Activated T-helper 17 cell treated with anti-CD3 and anti-CD28 coated beads, Interleukin-2, amount 50 U/mL, for 72 hours (primary cell): ENCODE measurements at regions not wholly inside any gene's neighbourhood (a gene's known extent, or its start where the extent isn't known, plus 50 kb on each side); places are given as distances from the start of the nearest gene placed in this dataset.

Experiments
- ATAC-seq: fragments of 150-1000 bp; cut with Tn5 transposase; replicated peaks from 2 replicates; pipeline ENCODE4 v1.10.0; 2021; ENCODE audit warnings: mild to moderate bottlenecking, moderate library complexity
- H3K27ac Mint-ChIP-seq: one replicate; pipeline ENCODE4 v1.8.0; 2022; ENCODE audit warnings: mixed read lengths
- H3K27me3 Mint-ChIP-seq: one replicate; pipeline ENCODE4 v1.8.0; 2022; ENCODE audit warnings: mixed read lengths
- H3K36me3 Mint-ChIP-seq: one replicate; pipeline ENCODE4 v1.8.0; 2022; ENCODE audit warnings: low read depth, mild to moderate bottlenecking, mixed read lengths
- H3K4me1 Mint-ChIP-seq: one replicate; pipeline ENCODE4 v1.8.0; 2022; ENCODE audit warnings: mixed read lengths
- H3K4me3 Mint-ChIP-seq: one replicate; pipeline ENCODE4 v1.8.0; 2022; ENCODE audit warnings: mild to moderate bottlenecking, mixed read lengths
- H3K9me3 Mint-ChIP-seq: one replicate; pipeline ENCODE4 v1.8.0; 2022; ENCODE audit warnings: mixed read lengths

- no peak for ATAC-seq
- Mint-ChIP-seq H3K27me3 (no peaks in the 10 kb centered on the region), H3K9me3 (no peaks in the 10 kb centered on the region), H3K4me1 (no peaks in the 10 kb centered on the region), H3K4me3 (no peak overlapping the region), H3K27ac (no peak overlapping the region), H3K36me3 (no peaks in the 10 kb centered on the region)
Observed at GRCh38 chr3:61443886-61444285, 117.5 kb upstream of the PTPRG start.

DNA sequence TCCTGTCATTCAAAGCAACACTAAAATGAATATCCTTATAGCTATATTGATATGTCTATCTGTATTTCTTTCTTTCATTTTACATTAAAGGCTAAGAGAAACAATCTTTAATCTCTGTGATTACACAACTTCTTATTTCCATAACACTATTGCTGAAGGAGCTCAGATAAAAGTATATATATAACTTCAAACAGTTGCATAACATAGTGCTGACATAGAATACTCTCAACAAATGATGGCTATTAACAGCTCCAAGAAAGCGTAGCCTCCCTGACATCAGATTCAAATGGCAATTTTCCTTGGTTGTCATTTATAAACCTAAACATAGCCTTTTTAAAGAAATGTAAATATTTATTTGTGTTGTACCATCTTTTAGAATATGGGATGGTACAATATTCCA, 116.6 kb upstream of the PTPRG start:
- Mint-ChIP-seq H3K4me1 (no peaks in the 10 kb centered on the region), H3K9me3 (no peaks in the 10 kb centered on the region), H3K27me3 (no peaks in the 10 kb centered on the region), H3K4me3 (no peak overlapping the region), H3K36me3 (no peaks in the 10 kb centered on the region), H3K27ac (no peak overlapping the region)
- no peak for ATAC-seq

GRCh38 chr3:61445924-61446323, 115.4 kb upstream of the PTPRG start:
- Mint-ChIP-seq H3K27me3 (no peaks in the 10 kb centered on the region), H3K4me1 (no peaks in the 10 kb centered on the region), H3K4me3 (no peak overlapping the region), H3K9me3 (no peaks in the 10 kb centered on the region), H3K27ac (no peak overlapping the region), H3K36me3 (no peaks in the 10 kb centered on the region)
- no peak for ATAC-seq

DNA sequence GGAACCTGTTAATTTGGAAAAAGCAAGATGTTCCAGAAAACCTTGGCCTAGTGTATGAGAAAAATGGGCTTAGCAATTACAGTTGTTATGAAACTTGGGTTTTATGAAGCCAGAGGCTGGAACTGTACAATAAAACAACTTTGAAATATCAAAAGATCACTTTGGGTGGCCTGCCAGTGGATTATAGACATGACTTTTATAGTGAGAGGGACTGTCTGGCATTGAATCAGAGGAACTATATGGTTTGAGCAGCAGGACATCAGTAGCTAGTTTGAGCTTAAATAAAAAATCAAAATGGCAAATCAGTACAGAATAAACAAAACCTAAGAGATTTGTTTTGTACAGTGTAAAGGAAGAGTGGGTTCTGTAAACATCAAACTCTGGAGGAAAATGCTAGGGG, 115.0 kb upstream of the PTPRG start:
- Mint-ChIP-seq H3K27me3 (no peaks in the 10 kb centered on the region), H3K4me3 (no peak overlapping the region), H3K4me1 (no peaks in the 10 kb centered on the region), H3K9me3 (no peaks in the 10 kb centered on the region), H3K36me3 (no peaks in the 10 kb centered on the region), H3K27ac (no peak overlapping the region)
- no peak for ATAC-seq

DNA sequence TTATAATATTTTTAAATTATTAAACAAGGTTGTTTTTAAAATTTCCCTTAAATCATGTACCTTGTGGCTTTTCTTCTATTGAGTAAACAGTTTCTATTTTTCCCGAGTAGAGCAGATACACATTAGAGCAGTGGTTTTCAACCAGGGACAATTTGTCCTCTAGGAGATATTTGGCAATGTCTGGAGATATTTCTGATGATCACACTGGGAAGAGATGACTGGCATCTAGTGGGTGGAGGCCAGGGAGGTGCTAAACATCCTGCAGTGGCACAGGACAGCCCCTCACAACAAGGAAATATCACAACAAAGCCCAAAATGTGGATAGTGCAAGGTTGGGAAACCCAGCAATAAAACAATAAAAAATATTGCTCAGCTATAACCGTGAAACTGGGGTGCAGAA, 113.0 kb upstream of the PTPRG start:
- H3K9me3 Mint-ChIP-seq, result no peaks in the 10 kb centered on the region
- no peaks in the 10 kb centered on the region for H3K4me1 Mint-ChIP-seq
- ATAC-seq, result no peak
- no peaks in the 10 kb centered on the region for H3K27me3 Mint-ChIP-seq
- no peak overlapping the region for H3K4me3 Mint-ChIP-seq
- no peaks in the 10 kb centered on the region for H3K36me3 Mint-ChIP-seq
- H3K27ac Mint-ChIP-seq, result no peak overlapping the region

DNA sequence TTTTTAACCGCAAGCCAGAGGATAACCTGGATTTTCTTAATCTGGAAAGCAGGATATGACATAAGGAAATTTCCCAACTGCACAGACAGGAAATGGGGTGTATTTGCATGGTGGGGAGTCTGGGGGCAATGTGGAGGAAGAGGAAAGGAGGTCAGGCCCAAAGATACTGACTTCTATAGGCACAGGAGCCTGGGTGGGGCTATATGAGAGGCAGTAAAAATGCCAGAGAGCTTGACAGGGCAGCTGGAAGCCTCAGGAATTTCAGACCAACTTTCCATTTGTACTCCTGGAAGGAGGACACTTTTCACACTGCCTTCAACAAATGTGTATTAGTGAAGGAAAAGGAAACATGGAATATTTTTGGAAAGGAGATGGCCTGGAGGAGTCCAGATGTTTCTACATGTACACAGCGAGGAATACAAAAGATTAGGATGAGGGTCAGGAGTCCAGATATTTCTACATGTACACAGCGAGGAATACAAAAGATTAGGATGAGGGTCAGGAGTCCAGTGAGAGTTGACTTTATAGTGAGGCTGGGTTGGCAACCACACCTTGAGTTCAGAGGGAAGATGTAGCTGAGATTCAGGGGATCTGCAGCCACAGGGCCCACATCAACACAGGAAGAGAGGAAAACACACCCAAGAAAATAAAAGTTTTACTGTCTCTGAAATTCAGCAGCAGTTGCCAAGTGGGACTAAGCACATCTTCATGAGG, 111.9 kb upstream of the PTPRG start:
- Mint-ChIP-seq H3K4me1 (no peaks in the 10 kb centered on the region), H3K9me3 (no peaks in the 10 kb centered on the region), H3K27ac (no peak overlapping the region), H3K27me3 (no peaks in the 10 kb centered on the region), H3K4me3 (no peak overlapping the region), H3K36me3 (no peaks in the 10 kb centered on the region)
- ATAC-seq, result no peak

GRCh38 chr3:61450866-61451265, 110.5 kb upstream of the PTPRG start:
- Mint-ChIP-seq H3K27ac (no peak overlapping the region), H3K36me3 (no peaks in the 10 kb centered on the region), H3K9me3 (no peaks in the 10 kb centered on the region), H3K4me1 (no peaks in the 10 kb centered on the region), H3K27me3 (no peaks in the 10 kb centered on the region), H3K4me3 (no peak overlapping the region)
- ATAC-seq, result no peak

- no peak for ATAC-seq
- H3K4me3 Mint-ChIP-seq, result no peak overlapping the region
- no peak overlapping the region for H3K27ac Mint-ChIP-seq
- H3K36me3 Mint-ChIP-seq, result no peaks in the 10 kb centered on the region
- no peaks in the 10 kb centered on the region for H3K4me1 Mint-ChIP-seq
- no peaks in the 10 kb centered on the region for H3K9me3 Mint-ChIP-seq
- H3K27me3 Mint-ChIP-seq, result no peaks in the 10 kb centered on the region
Observed at GRCh38 chr3:61451841-61452240, 109.5 kb upstream of the PTPRG start.

GRCh38 chr3:61452535-61453090, 108.8 kb upstream of the PTPRG start:
- H3K27me3 Mint-ChIP-seq, result no peaks in the 10 kb centered on the region

DNA sequence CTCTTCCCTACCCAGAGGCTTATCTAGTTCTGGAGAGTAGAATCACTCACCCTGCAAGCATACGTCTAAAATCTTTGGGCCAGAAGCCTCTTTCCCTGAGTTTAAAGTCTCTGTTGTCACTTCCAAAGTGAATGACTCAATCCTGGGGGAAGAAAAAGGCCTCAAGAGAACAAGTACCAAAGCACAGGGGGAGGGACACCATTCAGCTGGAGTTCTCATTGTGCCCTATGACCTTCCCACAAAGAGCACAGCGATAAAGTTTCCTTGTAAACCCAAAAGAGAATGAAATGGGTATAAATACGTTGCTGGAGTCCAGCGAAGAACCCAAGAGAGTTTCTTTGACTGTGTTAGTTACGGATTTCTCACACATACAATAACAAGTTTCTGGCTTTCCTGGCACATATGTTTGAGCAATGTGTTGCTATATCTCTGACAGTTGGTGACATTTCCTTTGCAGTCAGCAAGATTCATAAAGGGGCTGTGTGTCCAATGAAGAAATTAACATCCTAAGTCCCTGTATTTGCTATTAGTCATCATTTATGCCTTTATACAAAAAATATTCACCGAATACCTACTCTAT, 107.3 kb upstream of the PTPRG start:
- Mint-ChIP-seq H3K9me3 (no peaks in the 10 kb centered on the region), H3K36me3 (no peaks in the 10 kb centered on the region), H3K27ac (no peak overlapping the region), H3K27me3 (no peaks in the 10 kb centered on the region), H3K4me3 (no peak overlapping the region), H3K4me1 (no peaks in the 10 kb centered on the region)
- ATAC-seq, result no peak

More at GRCh38 chr3:61452535-61453090, 108.8 kb upstream of the PTPRG start:
- H3K4me3 Mint-ChIP-seq, result no peak overlapping the region
- no peak overlapping the region for H3K27ac Mint-ChIP-seq
- no peak for ATAC-seq
- no peaks in the 10 kb centered on the region for H3K36me3 Mint-ChIP-seq
- H3K9me3 Mint-ChIP-seq, result no peaks in the 10 kb centered on the region
- H3K4me1 Mint-ChIP-seq, result no peaks in the 10 kb centered on the region

- Mint-ChIP-seq H3K27me3 (no peaks in the 10 kb centered on the region), H3K4me1 (no peaks in the 10 kb centered on the region), H3K36me3 (no peaks in the 10 kb centered on the region), H3K9me3 (no peaks in the 10 kb centered on the region), H3K27ac (no peak overlapping the region), H3K4me3 (no peak overlapping the region)
- ATAC-seq, result no peak
Observed at GRCh38 chr3:61454801-61455200, 106.6 kb upstream of the PTPRG start.

GRCh38 chr3:61460636-61461035, 100.7 kb upstream of the PTPRG start:
- Mint-ChIP-seq H3K27me3 (peaks cover 3% of the 10 kb centered on the region), H3K27ac (no peak overlapping the region), H3K4me3 (no peak overlapping the region), H3K4me1 (no peaks in the 10 kb centered on the region), H3K36me3 (no peaks in the 10 kb centered on the region), H3K9me3 (no peaks in the 10 kb centered on the region)
- no peak for ATAC-seq

GRCh38 chr3:61463191-61463590, 98.2 kb upstream of the PTPRG start:
- H3K27ac Mint-ChIP-seq, result no peak overlapping the region
- H3K36me3 Mint-ChIP-seq, result no peaks in the 10 kb centered on the region
- ATAC-seq, result no peak
- no peaks in the 10 kb centered on the region for H3K9me3 Mint-ChIP-seq
- no peaks in the 10 kb centered on the region for H3K4me1 Mint-ChIP-seq
- peaks cover 3% of the 10 kb centered on the region for H3K27me3 Mint-ChIP-seq
- no peak overlapping the region for H3K4me3 Mint-ChIP-seq

GRCh38 chr3:61464518-61465140, 96.7 kb upstream of the PTPRG start:
- H3K4me3 Mint-ChIP-seq, result no peak overlapping the region

DNA sequence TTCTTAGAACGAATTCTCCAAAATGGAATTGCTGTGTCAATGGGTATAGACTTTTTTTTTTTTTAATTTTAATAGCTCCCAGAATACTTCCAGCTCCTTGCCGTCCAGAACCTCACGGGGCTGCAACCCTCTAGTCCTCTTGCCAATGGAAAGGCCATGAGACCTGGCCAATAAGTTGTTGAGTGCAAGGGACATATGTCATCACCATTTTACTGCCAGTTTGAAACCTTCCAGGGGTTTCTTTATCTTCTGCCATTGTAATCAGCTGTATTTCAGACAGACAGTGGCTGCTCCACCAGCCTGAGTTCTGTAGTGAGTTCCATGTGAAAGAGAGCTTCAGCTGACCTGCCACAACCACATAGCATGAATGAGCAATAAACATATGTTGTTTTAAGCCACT, 95.0 kb upstream of the PTPRG start:
- Mint-ChIP-seq H3K4me1 (no peaks in the 10 kb centered on the region), H3K4me3 (no peak overlapping the region), H3K27ac (no peak overlapping the region), H3K27me3 (peaks cover 3% of the 10 kb centered on the region), H3K9me3 (no peaks in the 10 kb centered on the region), H3K36me3 (no peaks in the 10 kb centered on the region)
- ATAC-seq, result no peak

More at GRCh38 chr3:61464518-61465140, 96.7 kb upstream of the PTPRG start:
- H3K9me3 Mint-ChIP-seq, result no peaks in the 10 kb centered on the region
- H3K36me3 Mint-ChIP-seq, result no peaks in the 10 kb centered on the region
- peaks cover 3% of the 10 kb centered on the region for H3K27me3 Mint-ChIP-seq
- ATAC-seq, result no peak
- no peak overlapping the region for H3K27ac Mint-ChIP-seq
- H3K4me1 Mint-ChIP-seq, result no peaks in the 10 kb centered on the region
